ENCODE measurements at regions not wholly inside any gene's neighbourhood (a gene's known extent, or its start where the extent isn't known, plus 50 kb on each side); places are given as distances from the start of the nearest gene placed in this dataset.

DNA sequence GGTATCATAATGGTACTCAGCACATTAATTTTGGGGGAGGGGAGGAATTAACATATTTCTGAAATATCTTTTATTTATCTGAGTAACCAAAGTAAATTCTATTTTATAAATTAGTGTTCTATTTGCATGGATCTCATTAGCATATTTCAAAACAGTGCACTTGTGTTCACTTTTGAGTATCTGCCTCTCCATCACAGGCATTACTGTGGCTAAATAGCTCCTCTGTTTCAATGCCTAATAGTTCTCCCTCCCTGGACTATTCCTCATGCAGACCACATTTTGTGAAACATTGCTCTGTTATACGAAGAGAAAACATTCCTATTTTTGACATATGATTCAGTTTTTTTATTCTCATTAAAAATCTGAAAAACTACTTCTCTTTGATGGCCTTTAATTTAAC lies 1127.8 kb downstream of the TUSC7 start:
- no peak overlapping the region for H3K27ac ChIP-seq
- DNase-seq (ENCODE audit: low read depth in 1 of 2, low spot score in 1 of 2), result no peak
- H3K4me3 ChIP-seq, result no peak overlapping the region
- no peaks in the 10 kb centered on the region for H3K9me3 ChIP-seq (ENCODE audit: low read depth)
- H3K27me3 ChIP-seq, result peaks cover 3% of the 10 kb centered on the region
- TF ChIP-seq, protein P1, sequence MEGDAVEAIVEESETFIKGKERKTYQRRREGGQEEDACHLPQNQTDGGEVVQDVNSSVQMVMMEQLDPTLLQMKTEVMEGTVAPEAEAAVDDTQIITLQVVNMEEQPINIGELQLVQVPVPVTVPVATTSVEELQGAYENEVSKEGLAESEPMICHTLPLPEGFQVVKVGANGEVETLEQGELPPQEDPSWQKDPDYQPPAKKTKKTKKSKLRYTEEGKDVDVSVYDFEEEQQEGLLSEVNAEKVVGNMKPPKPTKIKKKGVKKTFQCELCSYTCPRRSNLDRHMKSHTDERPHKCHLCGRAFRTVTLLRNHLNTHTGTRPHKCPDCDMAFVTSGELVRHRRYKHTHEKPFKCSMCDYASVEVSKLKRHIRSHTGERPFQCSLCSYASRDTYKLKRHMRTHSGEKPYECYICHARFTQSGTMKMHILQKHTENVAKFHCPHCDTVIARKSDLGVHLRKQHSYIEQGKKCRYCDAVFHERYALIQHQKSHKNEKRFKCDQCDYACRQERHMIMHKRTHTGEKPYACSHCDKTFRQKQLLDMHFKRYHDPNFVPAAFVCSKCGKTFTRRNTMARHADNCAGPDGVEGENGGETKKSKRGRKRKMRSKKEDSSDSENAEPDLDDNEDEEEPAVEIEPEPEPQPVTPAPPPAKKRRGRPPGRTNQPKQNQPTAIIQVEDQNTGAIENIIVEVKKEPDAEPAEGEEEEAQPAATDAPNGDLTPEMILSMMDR (IDR thresholded peaks at IDR 0.05; ENCODE audit: low read depth, low read length), result no peak
- no peaks in the 10 kb centered on the region for H3K36me3 ChIP-seq
- H3K4me1 ChIP-seq (ENCODE audit: low read depth), result no peaks in the 10 kb centered on the region

- Histone ChIP-seq H3K27me3 (no peaks in the 10 kb centered on the region), H3K4me1 (ENCODE audit: low read depth) (no peaks in the 10 kb centered on the region), H3K36me3 (no peaks in the 10 kb centered on the region), H3K4me3 (no peak overlapping the region), H3K27ac (no peak overlapping the region), H3K9me3 (ENCODE audit: low read depth) (no peaks in the 10 kb centered on the region)
- TF ChIP-seq, protein P1 (IDR thresholded peaks at IDR 0.05; ENCODE audit: low read depth, low read length), result no peak
- no peak for DNase-seq (ENCODE audit: low read depth in 1 of 2, low spot score in 1 of 2)
These were observed 1132.5 kb downstream of the TUSC7 start for GRCh38 chr3:117842086-117842485.

- H3K4me1 ChIP-seq (ENCODE audit: low read depth), result no peaks in the 10 kb centered on the region
- TF ChIP-seq, protein P1 (IDR thresholded peaks at IDR 0.05; ENCODE audit: low read depth, low read length), result no peak
- DNase-seq (ENCODE audit: low read depth in 1 of 2, low spot score in 1 of 2), result no peak
- H3K4me3 ChIP-seq, result no peak overlapping the region
- H3K27me3 ChIP-seq, result no peaks in the 10 kb centered on the region
- no peaks in the 10 kb centered on the region for H3K36me3 ChIP-seq
- H3K9me3 ChIP-seq (ENCODE audit: low read depth), result no peaks in the 10 kb centered on the region
- H3K27ac ChIP-seq, result no peak overlapping the region
These were observed 1133.8 kb downstream of the TUSC7 start for GRCh38 chr3:117843356-117843755.

DNA sequence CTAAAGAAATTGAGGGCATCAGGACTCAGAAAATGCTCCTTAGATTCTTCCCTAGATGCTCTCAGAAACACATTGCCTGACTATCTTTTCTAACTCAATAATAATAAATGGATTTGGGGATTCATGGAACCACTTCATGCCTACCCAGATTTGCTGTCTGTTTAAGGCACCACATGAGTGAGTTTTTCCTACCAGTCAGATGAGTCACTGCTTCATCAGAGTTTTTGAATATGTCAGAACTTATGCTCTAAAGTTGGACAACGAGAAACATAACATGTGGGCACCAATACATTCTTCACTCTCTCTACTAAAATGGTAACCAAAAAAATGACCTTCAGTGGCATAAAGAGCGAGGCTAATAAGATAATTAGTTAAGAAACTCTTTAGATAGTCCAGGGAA lies 1135.1 kb downstream of the TUSC7 start:
- H3K9me3 ChIP-seq (ENCODE audit: low read depth), result no peaks in the 10 kb centered on the region
- DNase-seq (ENCODE audit: low read depth in 1 of 2, low spot score in 1 of 2), result no peak
- H3K27ac ChIP-seq, result no peak overlapping the region
- TF ChIP-seq, protein P1 (IDR thresholded peaks at IDR 0.05; ENCODE audit: low read depth, low read length), result no peak
- H3K27me3 ChIP-seq, result no peaks in the 10 kb centered on the region
- H3K4me3 ChIP-seq, result no peak overlapping the region
- no peaks in the 10 kb centered on the region for H3K36me3 ChIP-seq
- H3K4me1 ChIP-seq (ENCODE audit: low read depth), result no peaks in the 10 kb centered on the region

- DNase-seq (ENCODE audit: low read depth in 1 of 2, low spot score in 1 of 2), result no peak
- no peaks in the 10 kb centered on the region for H3K36me3 ChIP-seq
- no peak overlapping the region for H3K27ac ChIP-seq
- no peaks in the 10 kb centered on the region for H3K4me1 ChIP-seq (ENCODE audit: low read depth)
- TF ChIP-seq, protein P1 (IDR thresholded peaks at IDR 0.05; ENCODE audit: low read depth, low read length), result no peak
- H3K9me3 ChIP-seq (ENCODE audit: low read depth), result no peaks in the 10 kb centered on the region
- no peaks in the 10 kb centered on the region for H3K27me3 ChIP-seq
- H3K4me3 ChIP-seq, result no peak overlapping the region
These were observed 1136.7 kb downstream of the TUSC7 start for GRCh38 chr3:117846238-117846637.

DNA sequence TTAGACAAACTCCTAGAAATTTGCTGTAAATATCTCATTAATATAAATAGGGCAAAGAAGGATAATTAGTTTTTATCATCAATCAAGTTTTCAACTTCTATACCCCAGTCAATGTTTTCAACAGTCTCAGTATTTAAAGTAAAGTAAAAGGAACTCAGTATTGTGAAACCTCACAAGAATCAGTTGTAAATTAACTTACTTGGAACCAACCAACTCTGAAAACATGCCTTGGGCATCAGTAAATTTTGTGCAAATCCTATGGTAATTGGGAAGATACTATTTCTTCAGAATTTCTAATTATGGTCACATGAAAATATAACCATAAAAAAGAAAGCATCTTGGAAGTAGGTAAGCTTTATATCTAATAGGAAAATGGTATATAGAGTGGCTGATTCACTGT lies 1139.0 kb downstream of the TUSC7 start:
- Histone ChIP-seq H3K36me3 (no peaks in the 10 kb centered on the region), H3K27me3 (no peaks in the 10 kb centered on the region), H3K4me1 (ENCODE audit: low read depth) (no peaks in the 10 kb centered on the region), H3K27ac (no peak overlapping the region), H3K9me3 (ENCODE audit: low read depth) (no peaks in the 10 kb centered on the region), H3K4me3 (no peak overlapping the region)
- TF ChIP-seq, protein P1 (IDR thresholded peaks at IDR 0.05; ENCODE audit: low read depth, low read length), result no peak
- no peak for DNase-seq (ENCODE audit: low read depth in 1 of 2, low spot score in 1 of 2)

Data from cardiac muscle cell (in vitro differentiated cells and primary cell).